GM10847 (cell line): ENCODE measurements at regions not wholly inside any gene's neighbourhood (a gene's known extent, or its start where the extent isn't known, plus 50 kb on each side); places are given as distances from the start of the nearest gene placed in this dataset.

Source experiments
- POLR2A ChIP-seq: IDR thresholded peaks from 2 replicates; pipeline ENCODE4 v1.6.1; 2011; ENCODE audit not compliant: insufficient read length; ENCODE audit errors: extremely low read depth

GRCh38 chr12:124453419-124454351 lies 113.7 kb downstream of the NCOR2 start:
- peak; percentile 36 for TF ChIP-seq POLR2A

- TF ChIP-seq POLR2A, result no peak
These were observed 114.7 kb downstream of the NCOR2 start for GRCh38 chr12:124452576-124453331.

GRCh38 chr12:124451637-124452243 lies 115.7 kb downstream of the NCOR2 start:
- TF ChIP-seq POLR2A, result no peak

DNA sequence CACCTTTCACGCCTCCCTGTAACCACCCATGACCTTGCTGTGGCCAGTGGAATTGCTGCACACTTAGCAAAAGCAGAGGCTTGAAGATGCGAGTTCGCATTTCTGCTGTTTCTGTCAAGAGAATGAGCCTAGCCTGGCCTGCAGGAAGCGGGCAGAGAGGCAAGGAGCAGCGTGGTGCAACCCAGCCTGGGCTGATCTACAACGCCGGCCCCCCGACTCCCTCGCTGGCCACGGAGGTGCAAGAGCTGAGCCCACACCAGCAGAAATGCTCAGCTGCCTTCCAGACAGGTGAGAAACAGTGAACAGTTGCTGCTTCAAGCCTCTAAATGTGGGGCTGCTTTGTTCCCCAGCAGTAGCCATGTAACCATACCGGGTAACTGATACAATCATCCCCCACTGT lies 116.4 kb downstream of the NCOR2 start:
- TF ChIP-seq POLR2A, result no peak

DNA sequence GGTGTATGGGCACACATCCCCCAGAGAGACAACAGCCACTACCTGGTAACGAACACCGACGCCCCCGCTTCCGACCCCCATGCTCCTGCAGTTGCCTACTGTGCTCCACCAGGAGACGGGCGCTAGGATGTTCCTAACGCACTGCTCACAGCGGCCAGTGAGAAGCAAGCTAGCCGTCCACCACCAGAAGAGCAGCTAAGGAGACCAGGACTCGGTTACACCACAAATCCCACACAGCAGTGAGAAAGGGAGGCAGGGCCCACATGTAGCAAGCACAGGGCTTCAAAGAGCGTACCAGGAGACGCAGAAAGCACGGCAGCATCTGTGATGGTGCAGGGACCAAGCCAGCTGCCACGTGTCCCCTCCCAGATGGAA lies 117.0 kb downstream of the NCOR2 start:
- TF ChIP-seq POLR2A, result no peak

DNA sequence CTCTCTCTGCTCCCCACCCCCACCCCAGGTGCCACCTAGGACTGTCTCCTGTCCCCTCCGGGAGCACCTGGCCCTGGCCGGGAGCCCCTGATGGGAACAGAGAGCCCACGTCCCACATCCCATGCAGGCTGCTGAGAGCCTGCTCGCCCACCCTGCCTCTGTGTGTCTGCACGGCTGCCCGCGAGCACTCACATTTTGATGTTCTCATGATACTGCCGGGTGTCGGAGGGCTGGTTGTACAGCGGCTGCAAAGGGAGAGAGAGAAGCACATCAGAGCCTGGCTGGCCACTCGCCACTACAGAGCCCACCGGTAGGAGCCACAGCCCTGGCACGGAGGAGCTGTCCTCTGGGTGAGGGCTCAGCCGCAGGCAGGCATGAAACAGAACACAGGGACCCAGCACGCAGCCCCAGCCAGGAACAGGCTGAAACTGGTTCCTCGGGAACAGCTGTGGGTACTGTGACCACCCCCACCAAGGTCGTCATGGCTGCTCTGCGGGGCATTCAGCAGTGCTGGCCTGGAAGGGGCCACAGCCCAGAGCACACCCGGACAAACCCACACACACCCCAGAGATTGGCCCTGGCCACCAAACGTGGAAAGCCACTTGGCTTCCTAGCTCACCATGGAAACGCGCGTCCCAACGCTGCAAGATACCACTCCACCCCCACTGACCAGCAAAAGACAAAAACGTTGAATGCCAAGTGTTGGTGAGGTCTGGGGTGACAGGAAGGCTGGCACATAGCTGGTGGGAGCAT lies 117.6 kb downstream of the NCOR2 start:
- TF ChIP-seq POLR2A, result no peak

DNA sequence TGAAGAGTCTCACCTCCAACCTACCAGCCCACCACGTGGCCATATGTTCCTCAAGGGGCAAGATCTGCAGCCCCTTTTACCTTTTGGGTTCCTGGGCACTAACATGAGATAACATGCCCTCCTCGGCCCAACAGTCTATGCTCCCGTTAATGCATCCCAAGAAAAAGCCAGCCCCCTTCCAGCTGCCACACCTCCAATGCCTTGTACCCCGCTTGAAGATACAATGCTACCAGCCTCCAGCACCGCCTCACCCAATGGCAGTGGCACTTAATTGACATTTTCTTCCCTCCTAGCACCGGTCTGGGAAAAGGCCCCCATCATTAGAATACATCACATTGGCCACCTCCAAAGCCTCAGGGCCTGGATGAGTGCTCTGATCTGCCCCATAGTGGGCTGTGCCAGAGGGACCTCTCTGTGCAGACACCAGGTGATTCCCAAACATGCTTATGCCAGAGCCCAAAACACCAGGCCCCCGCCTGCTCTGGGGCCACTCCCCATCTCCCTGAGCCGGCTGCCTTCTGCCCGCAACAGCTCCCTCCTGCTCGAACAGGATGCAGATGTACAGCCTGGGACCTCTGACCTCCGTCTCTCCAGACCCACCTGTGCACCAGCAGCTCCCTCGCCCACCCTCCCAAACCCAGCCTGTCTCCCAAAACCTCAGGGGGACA lies 118.3 kb downstream of the NCOR2 start:
- TF ChIP-seq POLR2A, result no peak

- TF ChIP-seq POLR2A, result no peak
These were observed 119.0 kb downstream of the NCOR2 start for GRCh38 chr12:124448241-124448954.

GRCh38 chr12:124446364-124446763 lies 121.0 kb downstream of the NCOR2 start:
- TF ChIP-seq POLR2A, result no peak

GRCh38 chr12:124445826-124446225 lies 121.6 kb downstream of the NCOR2 start:
- no peak for TF ChIP-seq POLR2A

DNA sequence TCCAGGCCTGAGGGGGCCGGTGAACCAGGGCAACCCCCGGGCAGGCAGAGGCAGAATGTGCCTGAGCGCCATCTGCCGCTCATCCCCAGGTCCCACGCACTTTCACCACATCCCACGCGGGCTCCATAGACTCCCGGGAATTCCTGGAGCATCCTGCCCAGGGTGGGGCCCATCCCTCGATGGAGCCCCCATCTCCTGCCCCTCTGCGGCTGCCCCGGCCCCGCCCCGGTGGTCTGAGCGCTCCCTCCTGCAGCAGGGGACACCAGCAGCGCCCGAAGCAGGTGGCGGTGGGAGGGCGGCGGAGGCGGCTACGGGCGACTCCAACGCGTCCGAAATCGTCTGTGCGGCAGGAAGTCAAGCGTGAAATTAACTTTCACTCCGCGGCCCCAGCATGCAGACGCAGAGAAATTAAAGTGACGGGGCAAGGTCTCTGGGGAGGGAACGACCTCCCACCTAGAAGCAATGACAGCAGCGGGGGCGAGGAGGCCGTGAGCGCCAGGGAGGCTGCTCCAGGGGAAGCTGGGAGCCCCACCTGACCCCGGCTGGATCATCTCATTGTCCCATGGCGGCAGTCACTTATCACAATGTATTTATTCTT lies 122.2 kb downstream of the NCOR2 start:
- TF ChIP-seq POLR2A, result no peak

- no peak for TF ChIP-seq POLR2A
These were observed 123.3 kb downstream of the NCOR2 start for GRCh38 chr12:124443931-124444712.
